ENCODE measurements at regions not wholly inside any gene's neighbourhood (a gene's known extent, or its start where the extent isn't known, plus 50 kb on each side); places are given as distances from the start of the nearest gene placed in this dataset.

DNA sequence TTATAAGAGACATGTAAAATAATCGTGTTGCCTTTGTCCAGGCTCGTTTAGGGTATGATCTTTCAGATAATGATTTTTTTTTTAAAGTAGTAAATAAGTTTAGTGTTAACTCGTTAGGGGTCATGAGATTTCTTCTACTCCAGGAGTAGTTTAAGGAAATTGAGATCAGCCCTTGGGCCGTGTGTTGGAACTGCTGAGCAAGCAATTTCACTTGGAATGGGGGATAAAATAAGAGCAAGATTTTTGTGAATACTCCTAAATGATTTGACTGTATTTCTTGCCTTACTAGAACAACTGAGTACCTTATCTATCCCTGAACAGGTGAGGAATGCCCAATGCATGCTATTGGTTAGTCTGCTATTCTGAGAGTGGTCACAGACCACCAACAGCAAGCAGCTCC lies 102.2 kb upstream of the SERPINE2 start:
- TF ChIP-seq, protein P1, sequence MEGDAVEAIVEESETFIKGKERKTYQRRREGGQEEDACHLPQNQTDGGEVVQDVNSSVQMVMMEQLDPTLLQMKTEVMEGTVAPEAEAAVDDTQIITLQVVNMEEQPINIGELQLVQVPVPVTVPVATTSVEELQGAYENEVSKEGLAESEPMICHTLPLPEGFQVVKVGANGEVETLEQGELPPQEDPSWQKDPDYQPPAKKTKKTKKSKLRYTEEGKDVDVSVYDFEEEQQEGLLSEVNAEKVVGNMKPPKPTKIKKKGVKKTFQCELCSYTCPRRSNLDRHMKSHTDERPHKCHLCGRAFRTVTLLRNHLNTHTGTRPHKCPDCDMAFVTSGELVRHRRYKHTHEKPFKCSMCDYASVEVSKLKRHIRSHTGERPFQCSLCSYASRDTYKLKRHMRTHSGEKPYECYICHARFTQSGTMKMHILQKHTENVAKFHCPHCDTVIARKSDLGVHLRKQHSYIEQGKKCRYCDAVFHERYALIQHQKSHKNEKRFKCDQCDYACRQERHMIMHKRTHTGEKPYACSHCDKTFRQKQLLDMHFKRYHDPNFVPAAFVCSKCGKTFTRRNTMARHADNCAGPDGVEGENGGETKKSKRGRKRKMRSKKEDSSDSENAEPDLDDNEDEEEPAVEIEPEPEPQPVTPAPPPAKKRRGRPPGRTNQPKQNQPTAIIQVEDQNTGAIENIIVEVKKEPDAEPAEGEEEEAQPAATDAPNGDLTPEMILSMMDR (IDR thresholded peaks at IDR 0.05), result no peak

DNA sequence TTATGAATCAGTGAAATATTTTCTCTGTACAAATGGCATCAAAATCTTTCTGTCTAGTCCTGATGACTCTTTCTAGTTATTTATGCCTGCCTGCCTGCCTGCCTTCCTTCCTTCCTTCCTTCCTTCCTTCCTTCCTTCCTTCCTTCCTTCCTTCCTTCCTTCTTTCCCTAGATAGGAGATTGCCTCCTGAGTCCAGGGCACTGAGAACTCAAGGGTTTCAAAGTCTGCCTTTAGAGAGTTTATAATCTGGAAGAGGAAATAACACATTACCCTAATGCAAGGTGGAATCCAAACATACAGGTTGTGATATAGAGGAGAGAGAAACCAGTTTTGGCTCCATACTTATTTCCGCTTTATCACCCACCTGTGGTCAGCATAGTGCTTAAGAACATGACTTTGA lies 98.1 kb upstream of the SERPINE2 start:
- H3K36me3 ChIP-seq, result no peaks in the 10 kb centered on the region
- H3K27ac ChIP-seq, result no peak overlapping the region
- TF ChIP-seq, protein P1 (IDR thresholded peaks at IDR 0.05), result no peak
- H3K4me3 ChIP-seq, result no peak overlapping the region
- intact Hi-C loops (cut with DNase I), result no loop called here
- no peaks in the 10 kb centered on the region for H3K4me1 ChIP-seq
- H3K27me3 ChIP-seq, result peaks cover 5% of the 10 kb centered on the region
- no peak overlapping the region for H3K9ac ChIP-seq (ENCODE audit: low read depth in 2 of 2, low read length in 2 of 2)
- DNase-seq, result no peak
- H3K9me3 ChIP-seq, result no peaks in the 10 kb centered on the region

More for the DNA sequence above, 102.2 kb upstream of the SERPINE2 start:
- Histone ChIP-seq H3K27me3 (no peaks in the 10 kb centered on the region), H3K9ac (ENCODE audit: low read depth in 2 of 2, low read length in 2 of 2) (no peak overlapping the region), H3K4me3 (no peak overlapping the region), H3K36me3 (no peaks in the 10 kb centered on the region), H3K27ac (no peak overlapping the region), H3K9me3 (no peaks in the 10 kb centered on the region), H3K4me1 (no peaks in the 10 kb centered on the region)
- no peak for DNase-seq
- intact Hi-C loops (cut with DNase I), result loop anchor here (10.0 kb wide), 1 partner anchor 57 kb away; no protein-coding TSS in a partner anchor

DNA sequence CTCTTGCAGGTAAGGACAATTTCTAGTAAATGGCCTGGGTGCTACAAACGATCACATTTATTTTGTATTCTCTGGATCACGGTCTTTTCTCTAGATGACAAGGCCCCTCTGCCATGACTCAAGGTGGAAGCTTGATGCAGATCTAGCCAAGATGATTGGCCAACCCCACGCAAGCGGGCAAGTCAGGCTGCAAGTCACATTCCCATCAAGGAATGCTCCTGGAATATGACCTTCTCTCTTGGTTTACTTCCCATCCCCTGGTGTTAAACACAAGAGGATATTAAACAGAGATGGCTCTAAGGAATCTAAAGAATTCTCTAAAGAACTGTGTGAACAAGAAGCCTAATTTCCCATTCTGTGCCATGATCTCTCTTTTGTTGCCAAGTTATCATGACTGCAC lies 97.3 kb upstream of the SERPINE2 start:
- no peaks in the 10 kb centered on the region for H3K9me3 ChIP-seq
- no peak overlapping the region for H3K9ac ChIP-seq (ENCODE audit: low read depth in 2 of 2, low read length in 2 of 2)
- no peak overlapping the region for H3K4me3 ChIP-seq
- TF ChIP-seq, protein P1 (IDR thresholded peaks at IDR 0.05), result no peak
- no peaks in the 10 kb centered on the region for H3K36me3 ChIP-seq
- H3K27me3 ChIP-seq, result peaks cover 5% of the 10 kb centered on the region
- no peaks in the 10 kb centered on the region for H3K4me1 ChIP-seq
- intact Hi-C loops (cut with DNase I), result no loop called here
- H3K27ac ChIP-seq, result no peak overlapping the region
- no peak for DNase-seq

DNA sequence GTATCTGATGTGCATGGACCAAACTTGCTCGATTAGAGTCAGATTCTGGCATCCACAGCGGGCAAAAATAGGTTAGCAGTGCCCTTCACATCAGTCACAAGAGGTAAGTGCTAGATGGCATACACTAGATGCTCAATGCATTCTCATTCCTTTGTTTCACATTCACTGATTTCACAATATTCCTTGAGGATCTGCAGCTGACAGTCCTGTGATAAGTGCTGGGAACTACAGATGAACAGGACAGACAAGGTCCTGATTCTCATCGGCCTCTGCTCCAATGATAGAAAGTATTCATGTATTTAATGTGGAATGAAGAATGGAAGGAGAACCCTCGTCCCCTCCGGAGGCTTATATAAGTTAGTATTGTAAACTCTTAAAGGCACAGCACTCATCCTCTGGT lies 96.8 kb upstream of the SERPINE2 start:
- H3K36me3 ChIP-seq, result no peaks in the 10 kb centered on the region
- no peaks in the 10 kb centered on the region for H3K9me3 ChIP-seq
- H3K4me3 ChIP-seq, result no peak overlapping the region
- no peak overlapping the region for H3K27ac ChIP-seq
- intact Hi-C loops (cut with DNase I), result no loop called here
- peaks cover 5% of the 10 kb centered on the region for H3K27me3 ChIP-seq
- DNase-seq, result no peak
- no peaks in the 10 kb centered on the region for H3K4me1 ChIP-seq
- no peak overlapping the region for H3K9ac ChIP-seq (ENCODE audit: low read depth in 2 of 2, low read length in 2 of 2)
- TF ChIP-seq, protein P1 (IDR thresholded peaks at IDR 0.05), result no peak

DNA sequence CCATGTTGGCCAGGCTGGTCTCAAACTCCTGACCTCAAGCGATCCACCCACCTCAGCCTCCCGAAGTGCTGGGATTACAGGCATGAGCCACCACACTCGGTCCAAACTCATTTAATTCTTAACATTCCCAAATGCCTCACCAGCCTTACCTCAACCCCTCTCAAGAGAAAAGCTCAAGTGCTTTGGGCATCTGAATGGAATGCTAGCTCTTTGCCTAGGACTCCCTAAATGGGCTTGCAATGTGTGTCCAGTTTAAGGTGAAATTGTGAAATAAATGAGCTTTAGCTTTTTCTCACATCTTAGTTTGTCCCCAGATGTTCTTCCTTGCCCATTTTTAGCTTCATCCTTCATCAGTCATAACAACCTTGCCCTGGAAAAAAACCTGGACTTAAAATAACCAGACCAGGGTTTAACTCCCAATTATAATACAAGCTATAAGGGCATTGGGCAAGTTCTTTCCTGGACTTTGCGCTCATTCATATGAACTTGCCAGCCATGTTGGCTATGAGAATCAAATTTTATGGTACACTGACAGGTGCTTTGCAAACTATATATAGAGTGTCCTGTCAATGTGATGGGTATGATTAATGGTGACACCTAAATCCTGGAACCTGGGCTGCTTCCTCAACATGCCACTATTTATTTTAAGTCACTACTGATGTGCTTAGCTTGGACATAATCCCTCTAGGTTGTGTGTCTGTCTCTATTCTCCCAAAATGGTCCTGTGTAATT lies 95.1 kb upstream of the SERPINE2 start:
- intact Hi-C loops (cut with DNase I), result no loop called here
- Histone ChIP-seq H3K9me3 (no peaks in the 10 kb centered on the region), H3K9ac (ENCODE audit: low read depth in 2 of 2, low read length in 2 of 2) (no peak overlapping the region), H3K4me1 (no peaks in the 10 kb centered on the region), H3K36me3 (no peaks in the 10 kb centered on the region), H3K27me3 (peaks cover 5% of the 10 kb centered on the region), H3K4me3 (no peak overlapping the region), H3K27ac (no peak overlapping the region)
- TF ChIP-seq, protein P1 (IDR thresholded peaks at IDR 0.05), result no peak
- DNase-seq, result no peak
